Hepatocyte (in vitro differentiated cells): ENCODE measurements at regions not wholly inside any gene's neighbourhood (a gene's known extent, or its start where the extent isn't known, plus 50 kb on each side); places are given as distances from the start of the nearest gene placed in this dataset.

Source experiments
- EZH2 ChIP-seq: fragments of 200-600 bp; sonication (generic); IDR thresholded peaks from 2 replicates; pipeline ENCODE4 v1.6.1; 2016; ENCODE audit warnings: antibody characterized with exemption, mild to moderate bottlenecking, borderline replicate concordance
- TF ChIP-seq, protein P1 (sequence below): fragments of 200-600 bp; sonication (generic); IDR thresholded peaks from 2 replicates; pipeline ENCODE4 v1.5.1; 2016; ENCODE audit warnings: antibody characterized with exemption, mild to moderate bottlenecking; ENCODE audit not compliant: poor library complexity

DNA sequence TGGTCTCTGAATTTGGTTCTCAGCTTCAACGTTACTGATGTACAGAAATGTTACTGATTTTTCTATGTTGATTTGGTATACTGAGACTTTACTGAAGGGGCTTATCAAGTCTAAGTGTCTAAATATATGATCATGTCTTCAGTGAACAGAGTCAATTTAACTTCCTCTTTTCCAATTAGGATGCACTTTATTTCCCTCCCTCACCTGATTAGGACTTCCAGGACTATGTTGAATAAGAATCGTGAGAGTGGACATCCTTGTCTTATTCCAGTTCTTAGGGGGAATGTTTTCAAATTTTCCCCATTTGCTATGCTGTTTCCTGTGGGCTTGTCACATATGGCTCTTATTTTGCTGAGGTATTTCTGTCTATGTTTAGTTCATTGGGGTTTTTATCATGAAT is 349.5 kb downstream of the PRR16 start:
- TF ChIP-seq, protein P1, sequence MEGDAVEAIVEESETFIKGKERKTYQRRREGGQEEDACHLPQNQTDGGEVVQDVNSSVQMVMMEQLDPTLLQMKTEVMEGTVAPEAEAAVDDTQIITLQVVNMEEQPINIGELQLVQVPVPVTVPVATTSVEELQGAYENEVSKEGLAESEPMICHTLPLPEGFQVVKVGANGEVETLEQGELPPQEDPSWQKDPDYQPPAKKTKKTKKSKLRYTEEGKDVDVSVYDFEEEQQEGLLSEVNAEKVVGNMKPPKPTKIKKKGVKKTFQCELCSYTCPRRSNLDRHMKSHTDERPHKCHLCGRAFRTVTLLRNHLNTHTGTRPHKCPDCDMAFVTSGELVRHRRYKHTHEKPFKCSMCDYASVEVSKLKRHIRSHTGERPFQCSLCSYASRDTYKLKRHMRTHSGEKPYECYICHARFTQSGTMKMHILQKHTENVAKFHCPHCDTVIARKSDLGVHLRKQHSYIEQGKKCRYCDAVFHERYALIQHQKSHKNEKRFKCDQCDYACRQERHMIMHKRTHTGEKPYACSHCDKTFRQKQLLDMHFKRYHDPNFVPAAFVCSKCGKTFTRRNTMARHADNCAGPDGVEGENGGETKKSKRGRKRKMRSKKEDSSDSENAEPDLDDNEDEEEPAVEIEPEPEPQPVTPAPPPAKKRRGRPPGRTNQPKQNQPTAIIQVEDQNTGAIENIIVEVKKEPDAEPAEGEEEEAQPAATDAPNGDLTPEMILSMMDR = no peak
- TF ChIP-seq EZH2 = no peak
